Panc1 (cell line): ENCODE measurements at regions not wholly inside any gene's neighbourhood (a gene's known extent, or its start where the extent isn't known, plus 50 kb on each side); places are given as distances from the start of the nearest gene placed in this dataset.

ENCODE experiments used
- ATAC-seq: fragments of 200-7000 bp; cut with Tn5 transposase; 2 replicates; pipeline ENCODE4 v1.9.1; 2020; ENCODE audit warnings: mild to moderate bottlenecking, moderate library complexity
- BruUV-seq: library from RNA; stranded (reverse); fragments of 400-500 nt; replicated peaks from 2 replicates; lab custom pipeline; 2021; lab: Mats Ljungman, UMichigan
- CTCF ChIA-PET: fragments of 300-600 bp; sonication (Branson Sonifier 250); formaldehyde crosslinking; loops from one replicate; lab custom pipeline; 2022; ENCODE audit warnings: antibody characterized with exemption; lab: Charles Lee
- POLR2A ChIA-PET: fragments of 300-600 bp; sonication (Branson Sonifier 250); formaldehyde crosslinking; loops from one replicate; lab custom pipeline; 2022; ENCODE audit warnings: antibody characterized with exemption; lab: Charles Lee
- DNase-seq: peaks from one replicate; pipeline ENCODE4 v3.0.0-alpha.2; 2010; ENCODE audit warnings: low read depth, low spot score
- H3K27ac ChIP-seq: 2 replicates; pipeline ENCODE4 v1.5.1; 2011; ENCODE audit warnings: mild to moderate bottlenecking, low read length, inconsistent platforms
- H3K27me3 ChIP-seq: fragments of 200-500 bp; sonication (Bioruptor generic); 2 replicates; pipeline ENCODE4 v1.6.0; 2014; ENCODE audit warnings: low read length, inconsistent platforms; ENCODE audit not compliant: control insufficient read depth, insufficient read depth
- H3K36me3 ChIP-seq: fragments of 200-500 bp; sonication (Bioruptor generic); 2 replicates; pipeline ENCODE4 v1.5.1; 2014; ENCODE audit warnings: inconsistent platforms, mild to moderate bottlenecking, low read length, moderate library complexity; ENCODE audit not compliant: control insufficient read depth, insufficient read depth
- H3K4me1 ChIP-seq: 2 replicates; pipeline ENCODE4 v1.5.1; 2011; ENCODE audit warnings: inconsistent platforms, mild to moderate bottlenecking, low read length, moderate library complexity; ENCODE audit not compliant: control insufficient read depth, insufficient read depth
- H3K4me3 ChIP-seq, 2 experiments: 2 replicates each; pipeline ENCODE4 v1.5.1; 2011 to 2012; ENCODE audit warnings: low read depth in 2 of 2, low read length in 2 of 2, mild to moderate bottlenecking in 2 of 2, inconsistent platforms in 1 of 2, moderate library complexity in 1 of 2
- H3K9me3 ChIP-seq: fragments of 200-500 bp; sonication (Bioruptor generic); 2 replicates; pipeline ENCODE4 v1.5.1; 2014; ENCODE audit warnings: low read depth, mild to moderate bottlenecking, inconsistent platforms, low read length, moderate library complexity; ENCODE audit not compliant: control insufficient read depth, insufficient read depth
- POLR2AphosphoS5 ChIP-seq: IDR thresholded peaks from 2 replicates; pipeline ENCODE4 v1.6.1; 2012; ENCODE audit warnings: mild to moderate bottlenecking, low read depth, low read length, moderate library complexity
- SIN3A ChIP-seq: IDR thresholded peaks from 2 replicates; pipeline ENCODE4 v1.6.1; 2012; ENCODE audit warnings: low read depth, mild to moderate bottlenecking, low read length, moderate library complexity, borderline replicate concordance; ENCODE audit not compliant: insufficient read depth
- TCF7L2 ChIP-seq: IDR thresholded peaks from 2 replicates; pipeline ENCODE4 v1.6.1; 2011; ENCODE audit warnings: mild to moderate bottlenecking, low read depth, low read length, inconsistent platforms
- in situ Hi-C: cut with HindIII; loops from 2 replicates; pipeline ENCODE4 v1.10.0; 2016; ENCODE audit warnings: low sequenced_read_pairs, low pct_unique_long_range_greater_than_20kb
- intact Hi-C: fragments of 100-400 bp; cut with micrococcal nuclease; formaldehyde crosslinking; loops from one replicate; pipeline ENCODE4 v1.10.0; 2022; ENCODE audit not compliant: unreplicated experiment
- TF ChIP-seq, protein P1 (sequence below), 2 experiments: IDR thresholded peaks; 2 replicates each; pipeline ENCODE4 v1.6.1; 2011 to 2012; ENCODE audit warnings: low read depth in 2 of 2, control low read depth in 1 of 2, low read length in 1 of 2, mild to moderate bottlenecking in 1 of 2, moderate library complexity in 1 of 2; ENCODE audit not compliant: insufficient read depth in 1 of 2
- TF ChIP-seq, protein P2 (sequence below): fragments of 450-650 bp; IDR thresholded peaks from 2 replicates; pipeline ENCODE4 v1.5.1; 2017; ENCODE audit warnings: mild to moderate bottlenecking

DNA sequence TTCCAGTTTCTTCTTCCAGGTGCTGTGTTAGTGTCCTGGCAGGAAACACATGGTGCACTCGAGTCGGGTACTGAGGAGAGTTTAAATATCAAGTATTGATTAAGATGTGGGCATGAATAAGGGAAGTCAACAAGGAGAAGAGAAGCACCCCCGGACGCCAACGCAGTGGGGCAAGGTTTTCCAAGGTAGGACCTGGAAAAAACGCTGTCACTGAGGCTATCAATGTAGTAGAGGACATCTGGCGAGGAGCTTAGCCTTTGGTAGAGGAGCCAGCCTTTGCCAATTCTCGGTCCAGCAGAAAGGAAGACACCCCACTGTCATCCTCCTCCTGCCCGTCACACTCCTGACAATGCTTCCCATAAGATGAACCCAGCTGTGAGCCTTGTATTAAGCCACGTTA lies 159.6 kb downstream of the TEX36 start:
- no peak overlapping the region for H3K27ac ChIP-seq
- intact Hi-C loops, result no loop called here
- H3K4me1 ChIP-seq, result no peaks in the 10 kb centered on the region
- ATAC-seq (no peak), DNase-seq (no peak)
- in situ Hi-C loops, result no loop called here
- peaks cover 3% of the 10 kb centered on the region; the same call in 1 of the 2 replicates for H3K27me3 ChIP-seq
- peaks cover 7% of the 10 kb centered on the region; the same call in 1 of the 2 replicates for H3K9me3 ChIP-seq
- no peaks in the 10 kb centered on the region for H3K36me3 ChIP-seq
- TF ChIP-seq, protein P1, sequence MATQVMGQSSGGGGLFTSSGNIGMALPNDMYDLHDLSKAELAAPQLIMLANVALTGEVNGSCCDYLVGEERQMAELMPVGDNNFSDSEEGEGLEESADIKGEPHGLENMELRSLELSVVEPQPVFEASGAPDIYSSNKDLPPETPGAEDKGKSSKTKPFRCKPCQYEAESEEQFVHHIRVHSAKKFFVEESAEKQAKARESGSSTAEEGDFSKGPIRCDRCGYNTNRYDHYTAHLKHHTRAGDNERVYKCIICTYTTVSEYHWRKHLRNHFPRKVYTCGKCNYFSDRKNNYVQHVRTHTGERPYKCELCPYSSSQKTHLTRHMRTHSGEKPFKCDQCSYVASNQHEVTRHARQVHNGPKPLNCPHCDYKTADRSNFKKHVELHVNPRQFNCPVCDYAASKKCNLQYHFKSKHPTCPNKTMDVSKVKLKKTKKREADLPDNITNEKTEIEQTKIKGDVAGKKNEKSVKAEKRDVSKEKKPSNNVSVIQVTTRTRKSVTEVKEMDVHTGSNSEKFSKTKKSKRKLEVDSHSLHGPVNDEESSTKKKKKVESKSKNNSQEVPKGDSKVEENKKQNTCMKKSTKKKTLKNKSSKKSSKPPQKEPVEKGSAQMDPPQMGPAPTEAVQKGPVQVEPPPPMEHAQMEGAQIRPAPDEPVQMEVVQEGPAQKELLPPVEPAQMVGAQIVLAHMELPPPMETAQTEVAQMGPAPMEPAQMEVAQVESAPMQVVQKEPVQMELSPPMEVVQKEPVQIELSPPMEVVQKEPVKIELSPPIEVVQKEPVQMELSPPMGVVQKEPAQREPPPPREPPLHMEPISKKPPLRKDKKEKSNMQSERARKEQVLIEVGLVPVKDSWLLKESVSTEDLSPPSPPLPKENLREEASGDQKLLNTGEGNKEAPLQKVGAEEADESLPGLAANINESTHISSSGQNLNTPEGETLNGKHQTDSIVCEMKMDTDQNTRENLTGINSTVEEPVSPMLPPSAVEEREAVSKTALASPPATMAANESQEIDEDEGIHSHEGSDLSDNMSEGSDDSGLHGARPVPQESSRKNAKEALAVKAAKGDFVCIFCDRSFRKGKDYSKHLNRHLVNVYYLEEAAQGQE (IDR thresholded peaks at IDR 0.05; ENCODE audit: insufficient read depth in 1 of 2, low read depth in 2 of 2, low read length in 1 of 2), result no peak
- TF ChIP-seq, protein P2, sequence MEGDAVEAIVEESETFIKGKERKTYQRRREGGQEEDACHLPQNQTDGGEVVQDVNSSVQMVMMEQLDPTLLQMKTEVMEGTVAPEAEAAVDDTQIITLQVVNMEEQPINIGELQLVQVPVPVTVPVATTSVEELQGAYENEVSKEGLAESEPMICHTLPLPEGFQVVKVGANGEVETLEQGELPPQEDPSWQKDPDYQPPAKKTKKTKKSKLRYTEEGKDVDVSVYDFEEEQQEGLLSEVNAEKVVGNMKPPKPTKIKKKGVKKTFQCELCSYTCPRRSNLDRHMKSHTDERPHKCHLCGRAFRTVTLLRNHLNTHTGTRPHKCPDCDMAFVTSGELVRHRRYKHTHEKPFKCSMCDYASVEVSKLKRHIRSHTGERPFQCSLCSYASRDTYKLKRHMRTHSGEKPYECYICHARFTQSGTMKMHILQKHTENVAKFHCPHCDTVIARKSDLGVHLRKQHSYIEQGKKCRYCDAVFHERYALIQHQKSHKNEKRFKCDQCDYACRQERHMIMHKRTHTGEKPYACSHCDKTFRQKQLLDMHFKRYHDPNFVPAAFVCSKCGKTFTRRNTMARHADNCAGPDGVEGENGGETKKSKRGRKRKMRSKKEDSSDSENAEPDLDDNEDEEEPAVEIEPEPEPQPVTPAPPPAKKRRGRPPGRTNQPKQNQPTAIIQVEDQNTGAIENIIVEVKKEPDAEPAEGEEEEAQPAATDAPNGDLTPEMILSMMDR, result no peak
- TF ChIP-seq POLR2AphosphoS5, result no peak
- TF ChIP-seq TCF7L2, result no peak
- TF ChIP-seq SIN3A, result no peak
- ChIA-PET POLR2A (no interaction called here), CTCF (no interaction called here)
- no peak overlapping the region for H3K4me3 ChIP-seq
- BruUV-seq, result no TSS peak

DNA sequence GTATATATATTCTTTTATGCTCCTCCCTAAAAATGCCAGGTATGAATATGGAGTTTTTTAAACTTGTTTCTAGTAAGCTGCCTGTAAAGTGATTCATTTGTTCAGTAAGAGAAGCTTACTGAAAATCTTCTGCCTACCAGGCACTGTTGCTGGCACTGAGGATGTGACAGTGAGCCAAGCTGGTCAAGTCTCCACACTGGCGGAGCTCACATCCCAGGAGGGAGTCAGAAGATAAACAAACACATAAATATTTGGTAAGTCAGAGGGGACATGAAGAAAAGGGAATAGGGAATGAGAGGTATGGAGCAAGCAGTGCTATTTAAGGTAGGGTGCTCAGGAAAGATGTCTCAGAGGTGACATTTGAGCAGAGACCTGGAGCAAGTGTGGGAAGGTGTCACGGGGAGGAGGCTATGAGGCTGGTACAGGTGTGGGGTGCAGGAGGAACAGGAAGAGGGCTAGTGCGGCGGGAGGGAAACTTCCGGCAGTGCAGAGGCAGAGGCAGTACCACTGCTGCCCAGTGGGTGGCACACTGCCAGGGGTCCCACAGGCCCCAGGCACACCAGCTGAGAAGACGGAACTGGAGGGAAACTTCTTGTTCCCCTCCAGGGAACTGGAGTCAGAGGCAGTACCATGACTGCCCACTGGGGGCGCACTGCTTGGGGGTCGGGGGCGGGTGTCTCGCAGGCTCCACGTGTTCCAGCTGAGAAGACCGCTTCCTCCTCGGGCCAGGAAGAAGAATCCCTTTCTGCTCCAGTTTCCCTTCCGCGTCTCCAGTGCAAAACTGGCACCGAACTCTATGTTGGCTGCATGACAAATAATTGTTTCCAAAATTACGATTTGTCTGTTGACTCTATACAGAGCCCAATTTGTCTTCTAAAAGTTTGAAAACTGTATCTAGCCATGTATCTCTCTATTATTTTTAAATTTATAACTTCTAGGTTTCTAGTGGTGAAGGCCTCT lies 161.0 kb downstream of the TEX36 start:
- Histone ChIP-seq H3K27me3 (peaks cover 3% of the 10 kb centered on the region; the same call in 1 of the 2 replicates), H3K9me3 (peaks cover 7% of the 10 kb centered on the region; the same call in 1 of the 2 replicates), H3K4me1 (no peaks in the 10 kb centered on the region), H3K36me3 (no peaks in the 10 kb centered on the region), H3K4me3 (no peak overlapping the region), H3K27ac (no peak overlapping the region)
- in situ Hi-C loops (no loop called here), intact Hi-C loops (no loop called here)
- POLR2A ChIA-PET, result no interaction called here
- DNase-seq (no peak), ATAC-seq (peak; percentile 56)
- no TSS peak for BruUV-seq
- CTCF ChIA-PET, result interaction anchor here (0.5 to 1.0 kb wide), 3 partner anchors 23 to 99 kb away, joined by 3 to 4 read pairs (median 3); no protein-coding TSS in a partner anchor
- TF ChIP-seq, protein P2, result peak; percentile 96
- no peak for TF ChIP-seq SIN3A
